22Rv1 (cell line): ENCODE measurements at regions not wholly inside any gene's neighbourhood (a gene's known extent, or its start where the extent isn't known, plus 50 kb on each side); places are given as distances from the start of the nearest gene placed in this dataset.

ENCODE experiments used
- H3K27ac ChIP-seq: fragments of 450-650 bp; 2 replicates; pipeline ENCODE4 v1.5.1; 2017
- CTCF ChIP-seq: fragments of 450-650 bp; IDR thresholded peaks from 2 replicates; pipeline ENCODE4 v1.5.1; 2017; ENCODE audit warnings: mild to moderate bottlenecking
- ZFX ChIP-seq: fragments of 450-650 bp; IDR thresholded peaks from 2 replicates; pipeline ENCODE4 v1.6.1; 2017; ENCODE audit warnings: antibody characterized with exemption, borderline replicate concordance

GRCh38 chr4:22094217-22094616 is 145.6 kb upstream of the KCNIP4 start:
- H3K27ac ChIP-seq, result no peak overlapping the region
- TF ChIP-seq CTCF (no peak), ZFX (no peak)

GRCh38 chr4:22093126-22093525 is 144.6 kb upstream of the KCNIP4 start:
- no peak overlapping the region for H3K27ac ChIP-seq
- TF ChIP-seq CTCF, result no peak
- TF ChIP-seq ZFX, result no peak

- TF ChIP-seq CTCF, result no peak
- TF ChIP-seq ZFX, result no peak
These were observed 143.3 kb upstream of the KCNIP4 start for GRCh38 chr4:22091906-22092305.

GRCh38 chr4:22091352-22091717 is 142.8 kb upstream of the KCNIP4 start:
- H3K27ac ChIP-seq, result no peak overlapping the region
- no peak for TF ChIP-seq CTCF
- no peak for TF ChIP-seq ZFX

More at GRCh38 chr4:22091906-22092305, 143.3 kb upstream of the KCNIP4 start:
- H3K27ac ChIP-seq, result no peak overlapping the region

- TF ChIP-seq CTCF (no peak), ZFX (no peak)
- H3K27ac ChIP-seq, result no peak overlapping the region
These were observed 142.2 kb upstream of the KCNIP4 start for GRCh38 chr4:22090661-22091351.

- no peak overlapping the region for H3K27ac ChIP-seq
- TF ChIP-seq ZFX, result no peak
- no peak for TF ChIP-seq CTCF
These were observed 129.0 kb upstream of the KCNIP4 start for GRCh38 chr4:22077571-22077970.

GRCh38 chr4:22072726-22073125 is 124.2 kb upstream of the KCNIP4 start:
- no peak for TF ChIP-seq ZFX
- no peak for TF ChIP-seq CTCF
- H3K27ac ChIP-seq, result no peak overlapping the region
